CD4-positive, alpha-beta T cell treated with Interleukin-12 subunit alpha and Interleukin-12 subunit beta, for 1 hour (primary cell): ENCODE measurements at regions not wholly inside any gene's neighbourhood (a gene's known extent, or its start where the extent isn't known, plus 50 kb on each side); places are given as distances from the start of the nearest gene placed in this dataset.
"Not testable (repeated sequence)": the region's sequence is repeated elsewhere in the genome, so short reads cannot be mapped to it uniquely, and the experiment has no call there.

ENCODE experiments used
- DNase-seq: peaks from one replicate; pipeline ENCODE4 v3.0.0-alpha.2; 2020

DNA sequence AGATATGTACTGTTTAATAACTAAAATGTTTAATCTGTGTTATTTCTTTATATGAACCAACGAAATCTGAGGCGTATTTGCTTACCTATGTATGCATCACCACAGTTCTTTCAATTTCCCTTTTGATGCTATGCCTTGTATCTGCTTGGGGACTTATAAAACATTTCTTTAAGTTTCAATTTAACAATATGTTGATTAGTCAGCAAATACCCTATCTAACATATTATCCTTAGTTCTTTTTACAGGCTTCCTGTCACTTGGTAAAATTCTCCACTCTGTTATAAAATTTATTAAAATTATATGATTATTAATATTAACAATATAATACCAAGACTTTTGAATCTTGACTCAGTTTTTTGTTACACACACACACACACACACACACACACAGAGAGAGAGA, 174.3 kb downstream of the CPS1 start:
- no peak for DNase-seq

DNA sequence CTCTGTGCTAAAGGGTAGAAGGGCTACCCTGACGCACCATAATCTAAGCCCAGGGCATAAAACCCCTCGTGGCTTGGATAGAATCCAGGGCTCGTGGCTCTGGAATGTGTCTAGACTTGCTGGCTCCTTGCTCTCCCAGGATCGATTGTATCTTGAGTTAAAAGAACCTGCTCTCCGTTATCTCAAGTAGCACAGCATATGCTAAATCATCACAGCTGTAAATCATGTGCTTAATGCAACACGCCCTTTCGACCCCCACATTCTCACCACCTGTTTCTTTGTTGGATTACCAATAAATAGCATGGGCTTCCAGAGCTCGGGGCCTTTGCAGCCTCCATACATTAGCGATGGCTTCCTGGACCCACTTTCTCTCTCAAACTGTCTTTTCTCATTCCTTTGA, 190.4 kb downstream of the CPS1 start:
- DNase-seq, result not testable (repeated sequence)

DNA sequence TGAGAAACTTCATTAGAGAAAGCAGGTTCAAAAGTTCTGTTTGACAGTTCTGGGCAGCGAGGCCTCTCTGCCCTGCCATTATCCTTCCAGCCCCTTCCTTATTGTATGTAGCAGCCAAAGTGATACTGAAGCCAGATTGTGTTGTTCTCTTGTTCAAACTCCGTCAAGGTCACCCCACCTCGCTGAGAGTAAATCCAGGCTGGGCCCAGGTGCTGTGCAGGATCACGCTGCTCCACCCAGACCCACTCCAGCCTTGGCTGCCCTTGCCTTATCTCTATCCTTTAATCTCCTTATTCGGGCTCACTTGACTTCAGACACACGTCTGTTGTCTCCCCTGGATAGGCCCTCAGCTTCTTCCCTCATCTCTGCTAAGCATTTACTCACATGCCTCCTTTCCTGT, 196.1 kb downstream of the CPS1 start:
- no peak for DNase-seq

DNA sequence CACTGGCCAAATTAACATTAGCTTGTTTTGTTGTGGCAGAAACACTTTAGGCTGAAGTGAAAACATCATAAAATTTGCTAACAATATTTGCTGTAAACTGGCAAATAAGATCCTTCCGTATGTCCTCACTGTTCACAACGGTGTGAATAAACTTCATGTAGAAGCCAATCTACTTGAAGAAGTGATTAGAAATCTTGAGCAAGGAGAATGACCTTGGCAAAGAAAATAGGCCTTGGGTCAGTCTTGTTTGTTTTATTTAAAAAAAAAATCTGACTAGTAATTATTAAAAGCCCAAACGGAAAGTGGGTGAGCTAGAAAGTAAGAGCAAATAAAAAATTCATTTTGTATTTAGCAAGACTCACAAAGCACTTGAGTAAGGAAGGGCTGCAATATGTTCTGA, 197.0 kb downstream of the CPS1 start:
- no peak for DNase-seq

DNA sequence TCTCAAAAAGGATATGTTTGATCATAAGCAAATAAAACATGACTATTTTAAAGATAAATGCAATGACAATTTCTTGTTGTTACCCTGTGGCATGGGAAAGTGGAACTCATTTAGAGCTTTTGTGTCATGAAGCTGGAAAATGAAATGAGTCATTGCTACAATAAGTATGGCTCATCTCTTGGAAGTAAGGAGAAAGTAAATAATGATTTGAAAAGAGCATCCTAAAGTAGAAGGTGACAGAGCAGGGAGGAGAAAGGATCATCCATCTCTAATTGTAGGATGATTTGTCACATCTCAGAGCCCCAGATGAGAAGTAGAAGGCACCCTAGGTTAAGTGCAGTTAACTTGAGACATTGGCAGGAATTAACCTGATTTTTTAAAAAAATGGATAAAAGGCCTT, 200.5 kb downstream of the CPS1 start:
- DNase-seq, result no peak

DNA sequence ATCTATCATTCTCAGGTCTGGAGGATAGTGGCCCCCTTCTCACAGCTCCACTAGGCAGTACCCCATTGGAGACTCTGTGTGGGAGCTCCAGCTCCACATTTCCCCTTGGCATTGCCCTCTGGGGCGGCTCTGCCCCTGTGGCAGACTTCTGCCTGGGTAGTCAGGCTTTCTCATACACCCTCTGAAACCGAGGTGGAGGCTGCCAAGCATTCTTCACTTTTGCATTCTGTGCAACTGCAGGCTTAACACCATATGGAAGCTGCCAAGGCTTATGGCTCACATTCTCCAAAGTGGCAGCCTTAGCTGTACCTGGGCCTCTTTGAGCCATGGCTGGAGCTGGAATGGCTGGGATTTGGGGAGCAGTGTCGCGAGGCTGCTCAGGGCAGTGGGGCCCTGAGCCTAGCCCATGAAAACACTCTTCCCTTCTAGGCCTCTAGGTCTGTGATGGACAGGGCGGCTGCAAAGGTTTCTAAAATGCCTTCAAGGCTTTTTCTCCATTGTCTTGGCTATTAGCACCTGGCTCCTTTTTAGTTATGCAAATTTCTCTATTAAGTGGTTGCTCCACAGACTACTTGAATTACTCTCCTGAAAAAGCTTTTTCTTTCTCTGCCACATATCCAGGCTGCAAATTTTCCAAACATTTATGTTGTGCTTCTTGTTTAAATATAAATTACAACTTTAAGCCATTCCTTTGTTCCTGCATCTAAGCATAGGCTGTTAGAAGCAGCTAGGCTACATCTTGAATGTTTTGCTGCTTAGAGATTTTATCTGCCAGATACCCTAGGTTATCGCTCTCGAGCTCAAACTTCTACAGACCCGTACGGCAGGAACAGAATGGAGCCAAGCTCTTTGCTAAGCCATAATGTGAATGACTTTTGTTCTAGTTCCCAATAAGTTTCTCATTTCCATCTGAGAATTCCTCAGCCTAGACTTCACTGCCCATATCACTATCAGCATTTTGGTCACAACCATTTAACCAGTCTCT, 206.5 kb downstream of the CPS1 start:
- DNase-seq, result no peak

DNA sequence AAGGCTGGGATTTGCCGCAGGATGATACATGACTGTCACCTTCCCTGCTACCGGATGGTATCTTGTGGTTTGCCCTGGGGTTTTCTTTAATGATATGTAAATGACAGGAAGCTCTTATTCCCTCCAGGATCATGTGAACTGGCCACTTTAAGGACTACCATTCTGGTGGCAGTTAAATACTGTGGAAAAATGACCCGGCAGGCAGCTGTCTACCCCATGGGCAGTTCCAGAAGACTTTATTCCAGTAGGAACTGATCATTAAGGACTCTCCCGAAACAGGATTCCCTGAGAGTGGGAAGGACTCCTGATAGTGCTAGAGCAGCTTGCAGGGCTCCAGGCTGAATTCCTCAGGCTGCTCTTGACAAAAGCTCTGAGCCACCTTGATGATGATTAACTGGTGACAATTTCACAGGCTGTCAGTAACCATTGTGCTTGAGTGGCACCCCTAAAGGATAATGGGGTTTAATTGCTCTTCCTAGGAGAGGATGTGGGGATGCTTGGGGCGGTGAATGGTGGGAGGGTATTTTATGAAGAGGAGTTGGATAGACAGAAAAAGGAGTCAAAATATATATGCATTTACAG, 212.0 kb downstream of the CPS1 start:
- DNase-seq, result no peak

DNA sequence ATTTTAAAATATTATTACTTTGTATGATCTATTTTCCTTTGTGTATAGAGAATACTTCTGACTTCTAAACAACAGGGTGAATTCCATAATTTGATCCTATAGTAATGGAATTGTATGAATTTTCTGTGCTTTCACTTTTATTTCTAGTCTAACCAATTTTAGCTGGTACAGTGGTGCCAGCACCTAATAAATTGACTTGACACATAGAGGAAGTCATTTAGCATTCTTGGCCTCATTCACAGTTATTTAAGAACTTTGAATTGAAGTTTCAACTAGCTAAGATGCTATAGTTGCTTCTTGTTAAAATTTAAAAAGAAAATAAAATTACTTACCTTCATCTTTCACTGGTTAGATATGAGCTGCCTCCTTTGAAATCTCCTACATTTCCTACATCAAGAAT, 220.4 kb downstream of the CPS1 start:
- DNase-seq, result no peak

DNA sequence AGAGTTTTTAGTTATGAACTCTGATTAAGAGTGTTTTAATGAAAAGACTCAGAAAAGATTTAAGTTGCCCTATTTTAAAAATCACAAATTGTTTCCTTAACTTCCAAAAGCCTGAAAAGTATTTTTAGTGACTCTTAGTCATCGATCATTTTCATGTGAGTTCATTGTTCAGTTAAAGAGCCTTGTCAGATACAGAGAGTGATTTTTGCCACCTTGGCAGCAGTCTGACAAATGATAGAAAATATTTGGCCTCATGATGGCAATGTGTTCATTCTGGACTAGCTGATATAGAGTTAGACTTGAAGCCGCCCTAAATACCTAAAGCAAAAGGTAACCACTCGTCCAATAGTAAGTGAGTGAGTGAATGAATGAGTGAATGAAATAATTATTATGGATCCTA, 225.8 kb downstream of the CPS1 start:
- DNase-seq, result no peak

DNA sequence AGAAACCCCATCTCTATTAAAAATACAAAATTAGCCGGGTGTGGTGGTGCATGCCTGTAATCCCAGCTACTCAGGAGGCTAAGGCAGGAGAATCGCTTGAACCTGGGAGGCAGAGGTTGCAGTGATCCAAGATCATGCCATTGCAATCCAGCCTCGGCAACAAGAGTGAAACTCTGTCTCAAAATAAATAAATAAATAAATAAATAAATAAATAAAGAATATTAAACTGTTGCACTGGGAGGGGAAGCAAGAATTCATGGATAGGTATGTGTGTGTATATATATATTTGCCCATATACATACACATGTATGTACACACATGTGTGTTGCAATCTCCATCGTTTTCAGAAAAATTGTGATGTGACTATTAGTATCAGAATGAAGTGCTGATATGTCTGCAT, 231.4 kb downstream of the CPS1 start:
- not testable (repeated sequence) for DNase-seq

DNA sequence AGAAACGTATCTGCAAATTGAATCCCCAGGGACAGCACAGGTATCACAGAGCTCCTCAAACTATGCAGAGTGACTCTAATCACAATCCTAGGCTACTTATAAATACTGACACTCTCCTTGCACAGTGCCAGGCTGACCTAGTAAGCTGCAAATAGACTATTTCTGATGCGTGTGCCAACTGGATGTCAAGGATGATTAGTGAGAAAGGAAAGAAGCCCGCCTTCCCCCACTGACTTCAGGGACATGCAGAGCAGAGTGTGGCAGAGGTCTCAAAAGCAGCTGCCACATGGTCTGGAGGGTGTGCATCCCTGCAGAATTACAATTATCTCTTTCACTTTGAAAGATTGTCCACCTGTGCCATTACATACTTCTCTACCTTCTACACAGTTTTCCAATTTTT, 235.6 kb downstream of the CPS1 start:
- no peak for DNase-seq

DNA sequence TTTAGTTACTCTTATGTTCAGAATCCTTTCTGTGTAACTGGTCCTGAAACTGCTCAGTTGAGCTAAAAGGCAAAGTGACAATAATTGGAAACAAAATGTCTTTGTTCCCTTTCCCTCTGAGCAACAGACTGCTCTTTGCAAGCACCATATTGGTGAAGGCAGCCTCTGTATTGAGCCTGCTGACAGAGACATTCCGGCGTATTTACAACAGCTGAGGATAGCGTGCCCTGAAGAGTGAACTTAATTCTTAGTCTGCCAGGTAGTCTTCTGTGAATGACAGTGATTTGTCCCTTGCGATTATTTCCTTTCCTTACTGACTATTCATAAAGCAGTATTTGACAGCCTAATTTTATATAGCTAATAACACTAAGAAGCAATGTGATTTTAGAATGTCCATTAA, 239.1 kb downstream of the CPS1 start:
- no peak for DNase-seq

DNA sequence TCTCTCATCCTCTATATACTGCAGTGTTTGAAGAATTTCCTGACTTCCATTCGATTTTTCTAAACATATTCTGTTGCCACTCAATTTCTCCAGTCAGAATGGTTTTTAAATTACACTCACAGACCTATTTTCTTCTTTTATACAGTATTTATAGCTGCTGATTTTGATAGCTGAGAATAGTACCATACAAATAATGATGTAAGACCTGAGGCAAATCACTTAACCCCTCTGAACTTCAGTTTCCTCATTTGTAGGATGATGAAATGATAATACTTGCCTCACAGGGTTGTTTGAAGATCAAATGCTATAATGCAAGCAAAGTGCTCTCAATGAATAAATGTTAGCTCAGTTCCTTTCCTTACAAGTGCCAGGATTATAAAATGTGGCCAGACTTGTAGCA, 241.8 kb downstream of the CPS1 start:
- no peak for DNase-seq

DNA sequence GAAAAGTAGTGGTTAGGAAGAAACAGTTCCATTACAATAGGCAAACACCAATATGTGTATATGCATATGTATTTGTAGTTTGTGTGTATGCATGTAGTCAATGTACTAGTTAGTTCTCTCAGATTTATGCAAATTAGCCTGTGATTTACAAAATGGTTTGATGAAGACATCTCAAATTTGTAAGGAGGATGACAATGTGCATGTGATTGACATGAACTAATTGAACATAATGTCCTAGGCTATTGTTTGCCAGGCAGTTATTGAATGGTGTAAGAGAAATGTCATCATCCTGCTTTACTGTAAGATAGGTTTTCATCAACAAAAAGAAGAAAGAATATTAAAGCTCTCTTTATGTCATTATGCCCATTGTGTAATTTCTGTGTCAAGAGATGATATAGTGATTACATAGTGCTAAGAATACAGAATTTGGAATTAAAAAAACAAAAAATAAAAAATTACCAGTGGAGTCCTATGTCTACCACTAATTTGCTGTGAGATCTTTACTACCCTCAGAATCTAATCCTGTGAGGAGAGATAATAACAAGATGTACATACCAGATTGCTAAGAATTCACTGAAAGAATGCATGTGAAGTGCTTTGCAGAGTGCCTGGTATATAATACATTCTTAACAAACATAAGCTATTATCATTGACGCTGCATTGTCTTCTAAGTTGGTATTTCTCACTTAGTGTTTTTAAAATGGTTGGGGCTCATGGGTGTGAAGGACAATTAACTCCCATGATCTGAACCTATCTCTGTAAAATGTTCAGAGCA, 258.0 kb downstream of the CPS1 start:
- no peak for DNase-seq

DNA sequence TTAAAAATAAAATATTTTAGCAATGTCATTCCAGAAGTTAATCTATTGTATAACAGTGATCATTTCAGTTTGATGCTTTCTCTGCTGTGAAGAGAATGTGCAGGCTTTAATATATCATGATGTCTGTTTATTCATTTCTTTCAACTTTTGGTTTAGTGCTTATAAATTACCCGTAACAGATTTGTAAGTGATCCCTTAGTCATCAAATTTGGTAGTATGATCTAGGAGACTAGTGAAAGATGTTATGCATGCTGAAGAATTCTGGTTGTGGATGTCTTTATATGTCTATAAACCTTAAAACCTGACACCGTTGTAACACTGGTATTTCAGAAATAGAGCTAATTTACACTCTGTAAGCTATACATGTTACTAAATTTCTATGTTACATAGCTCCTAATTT, 260.4 kb downstream of the CPS1 start:
- no peak for DNase-seq

DNA sequence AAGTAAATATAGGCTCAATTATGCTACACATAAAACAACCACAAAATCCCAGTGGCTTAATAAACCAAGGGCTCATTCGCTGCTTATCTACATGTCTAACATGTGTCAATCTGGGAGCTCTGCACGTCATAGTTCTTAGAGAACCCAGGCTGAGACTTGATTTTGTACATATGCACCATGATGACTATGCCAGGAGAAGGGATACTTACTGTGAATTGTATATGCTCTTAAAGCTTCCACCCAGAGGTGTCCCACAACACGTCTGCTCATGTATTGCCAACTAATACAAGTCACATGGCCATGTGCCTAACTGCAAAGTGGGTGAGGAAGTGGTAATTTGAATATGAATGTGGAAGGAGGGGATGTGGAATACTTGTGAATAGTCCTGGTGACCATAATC, 262.1 kb downstream of the CPS1 start:
- no peak for DNase-seq

DNA sequence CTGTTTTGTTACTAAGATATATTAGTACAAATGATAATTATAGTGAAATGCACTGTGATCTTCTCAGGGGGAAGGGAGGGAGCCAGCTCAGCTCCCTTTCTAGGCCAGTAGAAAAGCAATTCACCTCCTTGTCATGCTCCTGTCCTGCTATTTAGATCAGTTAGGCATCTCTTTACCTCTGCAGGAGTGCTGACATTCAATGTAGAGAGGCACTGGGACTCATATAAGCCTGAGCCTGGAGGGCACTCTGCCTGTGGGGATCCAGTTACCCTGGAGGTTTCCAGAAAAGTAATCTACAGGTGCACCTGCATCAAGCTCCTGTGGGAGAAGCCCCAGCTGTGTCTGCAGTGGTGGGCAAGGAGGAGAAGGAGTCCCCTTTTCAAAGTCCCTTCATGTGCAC, 277.0 kb downstream of the CPS1 start:
- no peak for DNase-seq

DNA sequence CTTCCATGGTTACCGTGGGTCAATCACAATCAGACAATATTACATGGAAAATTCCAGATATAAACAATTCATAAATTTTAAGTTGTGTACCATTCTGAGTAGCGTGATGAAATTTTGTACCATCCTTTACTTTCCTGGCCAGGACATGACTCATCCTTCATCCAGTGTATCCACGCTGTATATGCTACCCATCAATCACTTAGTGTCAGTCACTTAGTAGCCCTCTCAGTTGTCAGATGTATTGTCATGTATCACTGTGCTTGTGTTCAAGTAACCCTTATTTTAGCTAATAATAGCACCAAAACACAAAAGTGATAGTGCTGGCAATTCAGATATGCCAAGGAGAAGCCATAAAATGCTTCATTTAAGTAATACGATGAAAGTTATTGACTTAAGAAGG, 282.6 kb downstream of the CPS1 start:
- DNase-seq, result no peak

DNA sequence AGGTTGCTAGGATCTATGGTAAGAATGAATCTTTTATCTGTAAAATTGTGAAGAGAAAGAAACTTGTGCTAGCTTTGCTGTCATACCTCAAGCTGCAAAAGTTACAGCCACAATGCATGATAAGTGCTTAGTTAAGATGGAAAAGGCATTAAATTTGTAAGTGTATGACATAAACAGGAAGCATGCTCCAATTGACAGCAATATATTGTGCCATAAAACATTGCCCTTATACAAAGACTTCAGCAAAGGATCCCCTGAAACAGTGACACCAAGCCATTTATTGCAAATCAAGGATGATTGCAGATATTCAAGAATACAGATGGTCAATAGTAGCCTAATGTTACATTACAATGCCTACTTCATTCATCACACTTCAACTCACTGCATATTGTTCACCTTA, 283.1 kb downstream of the CPS1 start:
- DNase-seq, result no peak

DNA sequence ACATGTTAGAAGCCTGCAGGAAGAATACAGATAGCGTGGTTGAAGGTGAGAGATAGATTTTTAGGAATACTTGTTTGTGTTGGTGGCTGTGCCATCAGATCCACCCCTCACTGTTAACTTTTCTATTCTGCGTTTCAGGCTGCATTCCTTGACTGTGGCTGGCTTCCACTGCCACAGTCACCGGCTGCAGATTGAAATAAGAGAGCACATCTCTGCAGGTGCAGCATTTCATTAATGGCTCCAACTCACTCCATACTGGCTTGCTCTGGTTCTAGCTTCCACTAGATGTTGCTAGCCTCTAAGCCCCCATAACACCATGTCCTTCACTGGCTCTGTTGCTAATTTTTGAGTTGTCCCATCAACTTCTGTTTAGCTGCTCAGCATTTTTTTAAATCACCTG, 286.5 kb downstream of the CPS1 start:
- DNase-seq, result no peak

DNA sequence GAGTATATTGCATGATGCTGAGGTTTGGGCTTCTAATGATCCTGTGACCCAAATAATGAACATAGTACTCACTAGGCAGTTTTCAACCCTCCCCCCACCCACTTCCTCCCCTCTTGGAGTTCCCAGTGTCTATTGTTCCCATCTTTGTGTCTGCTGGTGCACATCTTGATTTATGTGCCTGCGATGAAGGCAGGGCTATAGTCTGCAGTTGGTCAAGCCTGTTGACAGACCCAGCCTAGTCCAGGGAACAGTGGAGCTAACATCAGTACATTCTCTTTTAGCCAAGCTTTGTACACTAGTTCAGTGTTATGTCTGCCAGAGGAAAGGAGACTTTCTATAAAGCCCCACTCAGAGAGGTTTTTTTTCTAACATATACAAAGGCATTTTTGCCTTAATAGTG, 287.6 kb downstream of the CPS1 start:
- no peak for DNase-seq

DNA sequence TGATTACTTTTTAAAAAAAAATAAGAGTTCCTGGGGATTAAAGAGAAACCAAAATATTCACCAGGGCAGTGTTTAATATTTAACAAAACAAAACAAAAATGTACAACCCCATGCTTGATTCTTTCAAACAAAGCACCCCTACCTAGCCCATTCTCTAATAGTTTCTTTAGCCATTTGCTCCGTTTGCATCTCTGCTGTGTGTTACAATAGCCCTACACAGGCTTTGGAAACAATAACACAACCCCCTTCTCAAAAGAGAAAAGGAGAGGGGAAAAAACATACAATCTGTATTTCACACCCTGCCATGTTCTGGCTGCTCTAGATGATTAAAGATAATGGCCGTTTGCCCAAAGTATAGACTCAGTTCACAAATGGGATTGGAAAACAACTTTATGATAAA, 302.9 kb downstream of the CPS1 start:
- DNase-seq, result no peak

DNA sequence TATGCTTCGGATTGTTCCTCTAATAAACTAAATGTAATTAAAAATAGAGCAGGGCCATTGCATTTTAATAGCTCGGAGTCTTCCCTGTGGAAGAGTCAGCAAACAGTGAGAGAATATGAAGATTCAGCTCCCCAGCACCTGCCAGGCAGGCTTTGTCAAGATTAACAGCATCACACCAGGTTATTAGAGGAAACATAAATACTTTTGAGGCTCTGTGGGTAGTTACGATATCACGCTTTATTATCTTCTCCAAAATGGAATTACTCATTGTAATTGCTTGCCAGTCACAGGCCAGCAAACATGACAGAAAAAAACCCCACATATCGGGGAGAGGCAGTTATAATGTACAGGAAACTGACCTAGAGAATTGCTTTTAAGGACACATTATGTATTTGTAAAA, 303.9 kb downstream of the CPS1 start:
- DNase-seq, result no peak
